ENCODE measurements at regions not wholly inside any gene's neighbourhood (a gene's known extent, or its start where the extent isn't known, plus 50 kb on each side); places are given as distances from the start of the nearest gene placed in this dataset.

DNA sequence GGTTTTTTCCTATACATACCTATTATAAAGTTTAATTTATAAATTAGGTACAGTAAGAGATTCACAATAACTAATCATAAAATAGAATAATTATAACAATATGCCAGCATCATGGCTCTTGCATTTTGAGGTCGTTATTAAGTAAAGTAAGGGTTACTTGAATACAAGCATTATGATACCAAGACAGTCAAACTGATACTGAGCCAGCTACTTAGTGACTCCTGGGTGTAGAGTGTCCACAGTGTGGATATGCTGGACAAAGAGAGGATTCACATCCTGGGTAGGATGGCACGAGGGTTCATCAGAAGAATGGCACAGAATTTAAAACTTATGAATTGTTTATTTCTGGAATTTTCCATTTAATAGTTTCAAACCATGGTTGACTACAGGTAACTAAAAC is 157.2 kb upstream of the IL12A start:
- no peak for TF ChIP-seq POLR2A (IDR thresholded peaks at IDR 0.05; ENCODE audit: low read depth, low read length)
- TF ChIP-seq POLR2AphosphoS5 (IDR thresholded peaks at IDR 0.05; ENCODE audit: low read depth, low read length) = no peak
- no peak for TF ChIP-seq TAF1 (IDR thresholded peaks at IDR 0.05; ENCODE audit: low read depth, low read length)
- TF ChIP-seq SPI1 (IDR thresholded peaks at IDR 0.05; ENCODE audit: low read depth, low read length) = no peak
- no peak for TF ChIP-seq PAX5 (IDR thresholded peaks at IDR 0.05; ENCODE audit: insufficient read depth, low read length, severe bottlenecking)
- no peak for TF ChIP-seq POU2F2 (IDR thresholded peaks at IDR 0.05; ENCODE audit: low read depth, low read length)
